ENCODE measurements at regions not wholly inside any gene's neighbourhood (a gene's known extent, or its start where the extent isn't known, plus 50 kb on each side); places are given as distances from the start of the nearest gene placed in this dataset.

DNA sequence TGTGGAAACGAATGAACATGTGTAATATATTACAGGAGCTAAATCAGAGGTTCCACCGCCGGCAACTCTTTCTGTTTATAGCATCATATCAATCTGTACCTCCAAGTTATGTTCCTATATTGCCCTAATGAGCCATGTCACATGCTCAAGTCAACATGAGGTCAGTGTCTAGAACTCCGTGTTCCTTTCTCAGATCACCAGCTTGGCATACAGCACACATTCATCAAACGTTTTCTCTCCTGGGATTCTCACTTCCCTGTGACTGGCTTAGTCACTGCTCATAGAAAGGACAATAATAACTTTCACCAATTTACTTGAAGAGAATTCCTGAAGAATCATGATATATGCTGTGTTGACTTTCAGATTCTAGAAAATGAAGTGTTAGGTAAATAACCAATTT lies 532.0 kb upstream of the SPANXN1 start:
- no peak for ATAC-seq
- Mint-ChIP-seq H3K4me3 (no peak overlapping the region), H3K9me3 (peaks cover 66% of the 10 kb centered on the region)

More for the DNA sequence above, 532.0 kb upstream of the SPANXN1 start:
- no peaks in the 10 kb centered on the region for H3K4me1 Mint-ChIP-seq
- Histone ChIP-seq H3K36me3 (ENCODE audit: insufficient read depth) (no peaks in the 10 kb centered on the region), H2AFZ (no peak overlapping the region), H3K4me2 (no peak overlapping the region), H4K20me1 (replicated peaks; ENCODE audit: insufficient read depth) (no peaks in the 10 kb centered on the region), H3K79me2 (replicated peaks; ENCODE audit: insufficient read depth) (no peaks in the 10 kb centered on the region), H3K9me2 (ENCODE audit: insufficient read depth) (no peaks in the 10 kb centered on the region), H3F3A (replicated peaks; ENCODE audit: low read depth) (no peaks in the 10 kb centered on the region), H3K4me1 (ENCODE audit: insufficient read depth) (no peaks in the 10 kb centered on the region), H3K4me3 (no peak overlapping the region), H3K27ac (ENCODE audit: low read depth) (no peak overlapping the region), H3K27me3 (ENCODE audit: insufficient read depth) (no peaks in the 10 kb centered on the region)
- peaks cover 3% of the 10 kb centered on the region; the same call in 1 of the 3 replicates for H3K36me3 Mint-ChIP-seq (ENCODE audit: low read depth)
- no peak overlapping the region for H3K27ac Mint-ChIP-seq
- no peak for DNase-seq (ENCODE audit: low spot score)
- H3K27me3 Mint-ChIP-seq (ENCODE audit: insufficient read depth, low read depth, poor library complexity), result no peaks in the 10 kb centered on the region
- no peak for TF ChIP-seq REST (IDR thresholded peaks at IDR 0.05; ENCODE audit: unreplicated experiment)
- TF ChIP-seq, protein P1, sequence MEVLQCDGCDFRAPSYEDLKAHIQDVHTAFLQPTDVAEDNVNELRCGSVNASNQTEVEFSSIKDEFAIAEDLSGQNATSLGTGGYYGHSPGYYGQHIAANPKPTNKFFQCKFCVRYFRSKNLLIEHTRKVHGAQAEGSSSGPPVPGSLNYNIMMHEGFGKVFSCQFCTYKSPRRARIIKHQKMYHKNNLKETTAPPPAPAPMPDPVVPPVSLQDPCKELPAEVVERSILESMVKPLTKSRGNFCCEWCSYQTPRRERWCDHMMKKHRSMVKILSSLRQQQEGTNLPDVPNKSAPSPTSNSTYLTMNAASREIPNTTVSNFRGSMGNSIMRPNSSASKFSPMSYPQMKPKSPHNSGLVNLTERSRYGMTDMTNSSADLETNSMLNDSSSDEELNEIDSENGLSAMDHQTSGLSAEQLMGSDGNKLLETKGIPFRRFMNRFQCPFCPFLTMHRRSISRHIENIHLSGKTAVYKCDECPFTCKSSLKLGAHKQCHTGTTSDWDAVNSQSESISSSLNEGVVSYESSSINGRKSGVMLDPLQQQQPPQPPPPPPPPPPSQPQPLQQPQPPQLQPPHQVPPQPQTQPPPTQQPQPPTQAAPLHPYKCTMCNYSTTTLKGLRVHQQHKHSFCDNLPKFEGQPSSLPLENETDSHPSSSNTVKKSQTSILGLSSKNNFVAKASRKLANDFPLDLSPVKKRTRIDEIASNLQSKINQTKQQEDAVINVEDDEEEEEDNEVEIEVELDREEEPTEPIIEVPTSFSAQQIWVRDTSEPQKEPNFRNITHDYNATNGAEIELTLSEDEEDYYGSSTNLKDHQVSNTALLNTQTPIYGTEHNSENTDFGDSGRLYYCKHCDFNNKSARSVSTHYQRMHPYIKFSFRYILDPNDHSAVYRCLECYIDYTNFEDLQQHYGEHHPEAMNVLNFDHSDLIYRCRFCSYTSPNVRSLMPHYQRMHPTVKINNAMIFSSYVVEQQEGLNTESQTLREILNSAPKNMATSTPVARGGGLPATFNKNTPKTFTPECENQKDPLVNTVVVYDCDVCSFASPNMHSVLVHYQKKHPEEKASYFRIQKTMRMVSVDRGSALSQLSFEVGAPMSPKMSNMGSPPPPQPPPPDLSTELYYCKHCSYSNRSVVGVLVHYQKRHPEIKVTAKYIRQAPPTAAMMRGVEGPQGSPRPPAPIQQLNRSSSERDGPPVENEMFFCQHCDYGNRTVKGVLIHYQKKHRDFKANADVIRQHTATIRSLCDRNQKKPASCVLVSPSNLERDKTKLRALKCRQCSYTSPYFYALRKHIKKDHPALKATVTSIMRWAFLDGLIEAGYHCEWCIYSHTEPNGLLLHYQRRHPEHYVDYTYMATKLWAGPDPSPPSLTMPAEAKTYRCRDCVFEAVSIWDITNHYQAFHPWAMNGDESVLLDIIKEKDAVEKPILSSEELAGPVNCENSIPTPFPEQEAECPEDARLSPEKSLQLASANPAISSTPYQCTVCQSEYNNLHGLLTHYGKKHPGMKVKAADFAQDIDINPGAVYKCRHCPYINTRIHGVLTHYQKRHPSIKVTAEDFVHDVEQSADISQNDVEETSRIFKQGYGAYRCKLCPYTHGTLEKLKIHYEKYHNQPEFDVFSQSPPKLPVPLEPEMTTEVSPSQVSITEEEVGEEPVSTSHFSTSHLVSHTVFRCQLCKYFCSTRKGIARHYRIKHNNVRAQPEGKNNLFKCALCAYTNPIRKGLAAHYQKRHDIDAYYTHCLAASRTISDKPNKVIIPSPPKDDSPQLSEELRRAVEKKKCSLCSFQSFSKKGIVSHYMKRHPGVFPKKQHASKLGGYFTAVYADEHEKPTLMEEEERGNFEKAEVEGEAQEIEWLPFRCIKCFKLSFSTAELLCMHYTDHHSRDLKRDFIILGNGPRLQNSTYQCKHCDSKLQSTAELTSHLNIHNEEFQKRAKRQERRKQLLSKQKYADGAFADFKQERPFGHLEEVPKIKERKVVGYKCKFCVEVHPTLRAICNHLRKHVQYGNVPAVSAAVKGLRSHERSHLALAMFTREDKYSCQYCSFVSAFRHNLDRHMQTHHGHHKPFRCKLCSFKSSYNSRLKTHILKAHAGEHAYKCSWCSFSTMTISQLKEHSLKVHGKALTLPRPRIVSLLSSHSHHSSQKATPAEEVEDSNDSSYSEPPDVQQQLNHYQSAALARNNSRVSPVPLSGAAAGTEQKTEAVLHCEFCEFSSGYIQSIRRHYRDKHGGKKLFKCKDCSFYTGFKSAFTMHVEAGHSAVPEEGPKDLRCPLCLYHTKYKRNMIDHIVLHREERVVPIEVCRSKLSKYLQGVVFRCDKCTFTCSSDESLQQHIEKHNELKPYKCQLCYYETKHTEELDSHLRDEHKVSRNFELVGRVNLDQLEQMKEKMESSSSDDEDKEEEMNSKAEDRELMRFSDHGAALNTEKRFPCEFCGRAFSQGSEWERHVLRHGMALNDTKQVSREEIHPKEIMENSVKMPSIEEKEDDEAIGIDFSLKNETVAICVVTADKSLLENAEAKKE (CRISPR knock-in tag; IDR thresholded peaks at IDR 0.05), result no peak
- TF ChIP-seq ZNF331 (CRISPR knock-in tag; IDR thresholded peaks at IDR 0.05; ENCODE audit: low read depth), result no peak
- TF ChIP-seq NANOG (IDR thresholded peaks at IDR 0.05; ENCODE audit: borderline replicate concordance), result no peak
